Endothelial cell of umbilical vein (primary cell): ENCODE measurements at regions not wholly inside any gene's neighbourhood (a gene's known extent, or its start where the extent isn't known, plus 50 kb on each side); places are given as distances from the start of the nearest gene placed in this dataset.

Experiments
- BruUV-seq: library from RNA; stranded (reverse); fragments of 400-500 nt; replicated peaks from 2 replicates; lab custom pipeline; 2021; lab: Mats Ljungman, UMichigan
- CTCF ChIA-PET: fragments of 300-600, 350-600 bp; sonication (Branson Sonifier 250); formaldehyde crosslinking; loops from one replicate; lab custom pipeline; 2021; ENCODE audit warnings: antibody characterized with exemption, inconsistent platforms; lab: Charles Lee
- POLR2A ChIA-PET: fragments of 300-600, 350-600 bp; sonication (Branson Sonifier 250); formaldehyde crosslinking; loops from one replicate; lab custom pipeline; 2021; ENCODE audit warnings: antibody characterized with exemption, inconsistent platforms; lab: Charles Lee
- DNase-seq: peaks from one replicate; pipeline ENCODE4 v3.0.0-alpha.2; 2011; ENCODE audit warnings: low read depth, low spot score
- FAIRE-seq: peaks from 2 replicates; lab custom pipeline; 2011; peaks lifted over from hg19 to GRCh38; lab: Jason Lieb, UNC
- H2AFZ ChIP-seq: 2 replicates; pipeline ENCODE4 v1.6.0; 2012; ENCODE audit warnings: low read depth, low read length, control low read depth, inconsistent platforms
- H3K27ac ChIP-seq: 2 replicates; pipeline ENCODE4 v1.5.1; 2011; ENCODE audit warnings: low read depth, mild to moderate bottlenecking, control low read depth, low read length, moderate library complexity; ENCODE audit not compliant: insufficient read depth
- H3K27me3 ChIP-seq, 2 experiments: 2 replicates each; pipeline versions ENCODE4 v1.6.0 to v1.6.1; 2011; ENCODE audit warnings: low read length in 2 of 2, mixed read lengths in 1 of 2; ENCODE audit not compliant: control insufficient read depth in 2 of 2, insufficient read depth in 2 of 2
- H3K36me3 ChIP-seq, 2 experiments: 2 replicates in 1 of 2; 3 replicates in 1 of 2; pipeline ENCODE4 v1.5.1; 2011; ENCODE audit warnings: low read length in 2 of 2, mild to moderate bottlenecking in 1 of 2, moderate library complexity in 1 of 2; ENCODE audit not compliant: control insufficient read depth in 2 of 2, insufficient read depth in 2 of 2; ENCODE audit errors: extremely low read depth in 1 of 2
- H3K4me1 ChIP-seq: 3 replicates; pipeline ENCODE4 v1.5.1; 2011; ENCODE audit warnings: mild to moderate bottlenecking, low read length; ENCODE audit not compliant: control insufficient read depth, insufficient read depth; ENCODE audit errors: extremely low read depth
- H3K4me2 ChIP-seq: 2 replicates; pipeline ENCODE4 v1.6.1; 2011; ENCODE audit warnings: low read length, control low read depth, mixed read lengths; ENCODE audit not compliant: insufficient read depth
- H3K4me3 ChIP-seq, 3 experiments: fragments of 200-600 bp in 1 of 3; sonication (generic), shearing (Covaris generic) in 1 of 3; replicated peaks in 1 of 3; 2 replicates each; pipeline ENCODE4 v1.5.1; 2011 to 2016; ENCODE audit warnings: control low read depth in 3 of 3, low read length in 3 of 3, mild to moderate bottlenecking in 2 of 3, inconsistent platforms in 1 of 3, low read depth in 1 of 3, moderate library complexity in 1 of 3; ENCODE audit not compliant: insufficient read depth in 1 of 3
- H3K79me2 ChIP-seq: 2 replicates; pipeline ENCODE4 v1.6.0; 2012; ENCODE audit warnings: low read length, inconsistent platforms; ENCODE audit not compliant: control insufficient read depth, insufficient read depth
- H3K9ac ChIP-seq: replicated peaks from 2 replicates; pipeline ENCODE3; 2011; ENCODE audit warnings: low read length, control low read depth; ENCODE audit not compliant: insufficient read depth; ENCODE audit errors: extremely low read depth
- H3K9me1 ChIP-seq: replicated peaks from 3 replicates; pipeline ENCODE4 v1.6.0; 2011; ENCODE audit warnings: mild to moderate bottlenecking, low read length; ENCODE audit not compliant: control insufficient read depth, insufficient read depth; ENCODE audit errors: extremely low read depth
- H3K9me3 ChIP-seq: replicated peaks from 2 replicates; pipeline ENCODE4 v1.5.1; 2012; ENCODE audit warnings: low read length, inconsistent platforms; ENCODE audit not compliant: control insufficient read depth, insufficient read depth
- H4K20me1 ChIP-seq: replicated peaks from 2 replicates; pipeline ENCODE3; 2011; ENCODE audit warnings: mild to moderate bottlenecking, low read length; ENCODE audit not compliant: control insufficient read depth, insufficient read depth; ENCODE audit errors: extremely low read depth
- CTCF ChIP-seq, 2 donors: IDR thresholded peaks; 1 replicate in 1 of 2; 2 replicates in 1 of 2; pipeline ENCODE4 v1.5.1; 2011; ENCODE audit warnings: low read length in 2 of 2, mild to moderate bottlenecking in 2 of 2, moderate library complexity in 2 of 2, control low read depth in 1 of 2, inconsistent platforms in 1 of 2, low read depth in 1 of 2; ENCODE audit not compliant: insufficient read depth in 1 of 2; ENCODE audit errors: extremely low read depth in 1 of 2
- EZH2 ChIP-seq: IDR thresholded peaks from 2 replicates; pipeline ENCODE4 v1.6.1; 2012; ENCODE audit warnings: borderline replicate concordance, low read depth, mild to moderate bottlenecking, moderate library complexity, low read length, inconsistent platforms; ENCODE audit not compliant: severe bottlenecking
- FOS ChIP-seq: IDR thresholded peaks from 2 replicates; pipeline ENCODE4 v1.6.1; 2011; ENCODE audit warnings: mild to moderate bottlenecking, low read length, moderate library complexity, borderline replicate concordance; ENCODE audit not compliant: insufficient read depth
- GATA2 ChIP-seq: IDR thresholded peaks from 2 replicates; pipeline ENCODE4 v1.7.0; 2011; ENCODE audit warnings: low read depth, mild to moderate bottlenecking, moderate library complexity, mixed read lengths, low read length; ENCODE audit not compliant: insufficient read length, insufficient read depth
- JUN ChIP-seq: IDR thresholded peaks from 2 replicates; pipeline ENCODE4 v1.6.1; 2011; ENCODE audit warnings: borderline replicate concordance, low read depth; ENCODE audit not compliant: insufficient read length, insufficient read depth
- MYC ChIP-seq: IDR thresholded peaks from one replicate; pipeline ENCODE4 v1.6.1; 2011; ENCODE audit warnings: mild to moderate bottlenecking, low read depth, low read length
- POLR2A ChIP-seq: IDR thresholded peaks from 2 replicates; pipeline ENCODE4 v1.6.1; 2012; ENCODE audit warnings: low read depth, mild to moderate bottlenecking, control low read depth, low read length
- POLR2AphosphoS5 ChIP-seq: IDR thresholded peaks from 2 replicates; pipeline ENCODE4 v1.6.1; 2012; ENCODE audit warnings: low read depth, mild to moderate bottlenecking, control low read depth, low read length, moderate library complexity; ENCODE audit not compliant: insufficient read depth
- dilution Hi-C: fragments of 300-500 bp; cut with MboI; formaldehyde crosslinking; loops from one replicate; pipeline ENCODE4 v1.15.0; 2019; ENCODE audit warnings: low sequenced_read_pairs; ENCODE audit not compliant: extremely low pct_ligation_motif_present
- intact Hi-C: fragments of 100-400 bp; cut with micrococcal nuclease; formaldehyde crosslinking; loops from one replicate; pipeline ENCODE4 v1.10.0; 2022
- TF ChIP-seq, protein P1 (sequence below): IDR thresholded peaks from 2 replicates; pipeline ENCODE4 v1.6.1; 2011; ENCODE audit not compliant: insufficient read depth, insufficient read length

GRCh38 chr6:135555550-135555949, 58.0 kb upstream of the AHI1 start:
- H3K79me2 ChIP-seq: no peaks in the 10 kb centered on the region
- dilution Hi-C loops: no loop called here
- no peaks in the 10 kb centered on the region for H3K4me1 ChIP-seq
- H3K27me3 ChIP-seq: no peaks in the 10 kb centered on the region
- no peak overlapping the region for H3K4me3 ChIP-seq
- DNase-seq: no peak
- H3K9me1 ChIP-seq: no peaks in the 10 kb centered on the region
- intact Hi-C loops: no loop called here
- no peaks in the 10 kb centered on the region for H3K36me3 ChIP-seq
- H3K27ac ChIP-seq: no peak overlapping the region
- no peak for FAIRE-seq
- no peak overlapping the region for H2AFZ ChIP-seq
- TF ChIP-seq POLR2AphosphoS5 (no peak), MYC (no peak), JUN (no peak), POLR2A (no peak), FOS (no peak), GATA2 (no peak), EZH2 (no peak), CTCF (IDR thresholded peaks at IDR 0.05; ENCODE audit: extremely low read depth in 1 of 2, insufficient read depth in 1 of 2, low read depth in 1 of 2, low read length in 2 of 2) (no peak)
- TF ChIP-seq, protein P1, sequence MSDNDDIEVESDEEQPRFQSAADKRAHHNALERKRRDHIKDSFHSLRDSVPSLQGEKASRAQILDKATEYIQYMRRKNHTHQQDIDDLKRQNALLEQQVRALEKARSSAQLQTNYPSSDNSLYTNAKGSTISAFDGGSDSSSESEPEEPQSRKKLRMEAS: no peak
- no peak overlapping the region for H3K9ac ChIP-seq
- H4K20me1 ChIP-seq: no peaks in the 10 kb centered on the region
- ChIA-PET POLR2A (no interaction called here), CTCF (no interaction called here)
- no peaks in the 10 kb centered on the region for H3K9me3 ChIP-seq
- H3K4me2 ChIP-seq: no peak overlapping the region
- BruUV-seq: no TSS peak
